ENCODE measurements at regions not wholly inside any gene's neighbourhood (a gene's known extent, or its start where the extent isn't known, plus 50 kb on each side); places are given as distances from the start of the nearest gene placed in this dataset.

DNA sequence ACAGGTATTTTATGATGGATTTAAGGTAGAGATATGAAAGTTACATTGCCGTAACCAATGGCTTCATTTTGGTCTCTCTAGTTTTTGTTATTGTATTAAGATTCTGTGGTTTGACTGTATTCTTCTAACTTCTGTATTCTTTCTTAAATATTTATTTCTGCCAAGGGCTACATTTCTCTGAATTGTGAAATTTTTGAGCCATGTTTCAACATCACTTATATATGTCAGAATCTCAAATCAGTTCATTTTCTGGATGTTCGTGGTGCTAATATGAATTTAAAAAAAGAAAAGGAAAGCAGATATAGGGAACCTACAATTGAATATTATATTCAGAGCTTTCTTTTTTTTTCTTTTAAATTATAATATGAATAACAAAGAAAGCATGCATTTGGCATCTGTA, 142.7 kb downstream of the ANXA1 start:
- Histone ChIP-seq H2BK15ac (ENCODE audit: low read depth, low read length) (no peak overlapping the region), H3K27me3 (ENCODE audit: control insufficient read depth, insufficient read depth, low read length) (no peaks in the 10 kb centered on the region), H3K4me3 (ENCODE audit: insufficient read depth, low read depth, low read length) (no peak overlapping the region), H4K91ac (ENCODE audit: insufficient read depth, low read depth, low read length) (no peak overlapping the region), H4K20me1 (ENCODE audit: insufficient read depth, low read length) (no peaks in the 10 kb centered on the region), H3K4me1 (ENCODE audit: control insufficient read depth, insufficient read depth, low read length) (no peaks in the 10 kb centered on the region), H3K56ac (ENCODE audit: extremely low read depth, insufficient read depth, low read length) (no peak overlapping the region), H3K36me3 (ENCODE audit: control insufficient read depth, insufficient read depth, low read length) (no peaks in the 10 kb centered on the region), H3K14ac (replicated peaks; ENCODE audit: low read depth, low read length) (no peak overlapping the region), H3K23ac (ENCODE audit: low read depth, low read length) (no peak overlapping the region), H2AK5ac (ENCODE audit: low read depth, low read length) (no peak overlapping the region), H2AK9ac (replicated peaks; ENCODE audit: low read depth, low read length, poor library complexity) (no peak overlapping the region), H3K27ac (ENCODE audit: insufficient read depth, low read length) (no peak overlapping the region), H2BK20ac (ENCODE audit: low read depth, low read length) (no peak overlapping the region), H3K79me1 (ENCODE audit: low read depth in 1 of 2, low read length in 2 of 2) (no peaks in the 10 kb centered on the region), H3K9me3 (ENCODE audit: control insufficient read depth, insufficient read depth, low read length) (no peaks in the 10 kb centered on the region), H3K4me2 (ENCODE audit: low read depth, low read length) (no peak overlapping the region), H2BK5ac (ENCODE audit: low read depth, low read length, poor library complexity, severe bottlenecking) (no peak overlapping the region), H3K4ac (ENCODE audit: low read depth, low read length) (no peak overlapping the region), H4K5ac (ENCODE audit: low read depth, low read length) (no peak overlapping the region), H3K9ac (ENCODE audit: low read depth, low read length) (no peak overlapping the region), H4K8ac (ENCODE audit: low read depth in 2 of 2, low read length in 2 of 2) (no peak overlapping the region), H2AFZ (replicated peaks; ENCODE audit: low read length, poor library complexity) (no peak overlapping the region), H2BK120ac (ENCODE audit: low read depth, low read length) (no peak overlapping the region), H3K9me1 (ENCODE audit: insufficient read depth, low read length) (no peaks in the 10 kb centered on the region), H3K18ac (ENCODE audit: low read depth, low read length) (no peak overlapping the region)
- intact Hi-C loops (cut with micrococcal nuclease) (no loop called here), dilution Hi-C loops (cut with HindIII; ENCODE audit: low sequenced_read_pairs, unreplicated experiment) (no loop called here), in situ Hi-C loops (cut with MboI; ENCODE audit: low sequenced_read_pairs) (no loop called here)
- no TSS peak for BruUV-seq (replicated peaks)
- TF ChIP-seq, protein P1, sequence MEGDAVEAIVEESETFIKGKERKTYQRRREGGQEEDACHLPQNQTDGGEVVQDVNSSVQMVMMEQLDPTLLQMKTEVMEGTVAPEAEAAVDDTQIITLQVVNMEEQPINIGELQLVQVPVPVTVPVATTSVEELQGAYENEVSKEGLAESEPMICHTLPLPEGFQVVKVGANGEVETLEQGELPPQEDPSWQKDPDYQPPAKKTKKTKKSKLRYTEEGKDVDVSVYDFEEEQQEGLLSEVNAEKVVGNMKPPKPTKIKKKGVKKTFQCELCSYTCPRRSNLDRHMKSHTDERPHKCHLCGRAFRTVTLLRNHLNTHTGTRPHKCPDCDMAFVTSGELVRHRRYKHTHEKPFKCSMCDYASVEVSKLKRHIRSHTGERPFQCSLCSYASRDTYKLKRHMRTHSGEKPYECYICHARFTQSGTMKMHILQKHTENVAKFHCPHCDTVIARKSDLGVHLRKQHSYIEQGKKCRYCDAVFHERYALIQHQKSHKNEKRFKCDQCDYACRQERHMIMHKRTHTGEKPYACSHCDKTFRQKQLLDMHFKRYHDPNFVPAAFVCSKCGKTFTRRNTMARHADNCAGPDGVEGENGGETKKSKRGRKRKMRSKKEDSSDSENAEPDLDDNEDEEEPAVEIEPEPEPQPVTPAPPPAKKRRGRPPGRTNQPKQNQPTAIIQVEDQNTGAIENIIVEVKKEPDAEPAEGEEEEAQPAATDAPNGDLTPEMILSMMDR (conservative IDR thresholded peaks at IDR 0.05; ENCODE audit: low read depth, low read length), result no peak
- no peak for TF ChIP-seq CHD1 (IDR thresholded peaks at IDR 0.05; ENCODE audit: low read depth, low read length)
- TF ChIP-seq POLR2A (IDR thresholded peaks at IDR 0.05; ENCODE audit: low read depth, low read length), result no peak
- TF ChIP-seq FOS (IDR thresholded peaks at IDR 0.05; ENCODE audit: low read depth, low read length), result no peak
- TF ChIP-seq, protein P2, sequence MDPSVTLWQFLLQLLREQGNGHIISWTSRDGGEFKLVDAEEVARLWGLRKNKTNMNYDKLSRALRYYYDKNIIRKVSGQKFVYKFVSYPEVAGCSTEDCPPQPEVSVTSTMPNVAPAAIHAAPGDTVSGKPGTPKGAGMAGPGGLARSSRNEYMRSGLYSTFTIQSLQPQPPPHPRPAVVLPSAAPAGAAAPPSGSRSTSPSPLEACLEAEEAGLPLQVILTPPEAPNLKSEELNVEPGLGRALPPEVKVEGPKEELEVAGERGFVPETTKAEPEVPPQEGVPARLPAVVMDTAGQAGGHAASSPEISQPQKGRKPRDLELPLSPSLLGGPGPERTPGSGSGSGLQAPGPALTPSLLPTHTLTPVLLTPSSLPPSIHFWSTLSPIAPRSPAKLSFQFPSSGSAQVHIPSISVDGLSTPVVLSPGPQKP (IDR thresholded peaks at IDR 0.05; ENCODE audit: borderline replicate concordance, low read depth, low read length), result no peak
- TF ChIP-seq SMC3 (IDR thresholded peaks at IDR 0.05; ENCODE audit: low read depth, low read length), result no peak
- TF ChIP-seq MXI1 (IDR thresholded peaks at IDR 0.05; ENCODE audit: borderline replicate concordance, low read depth, low read length), result no peak
- no peak for TF ChIP-seq NFE2L2 (IDR thresholded peaks at IDR 0.05; ENCODE audit: low read depth, low read length)
- no peak for TF ChIP-seq CEBPB (IDR thresholded peaks at IDR 0.05; ENCODE audit: low read depth, low read length)
- no peak for TF ChIP-seq MAZ (IDR thresholded peaks at IDR 0.05; ENCODE audit: borderline replicate concordance, low read depth, low read length)
- ATAC-seq (ENCODE audit: low read depth) (no peak), DNase-seq (no peak)
- POLR2A ChIA-PET (ENCODE audit: unreplicated experiment), result no interaction called here
- no CpG with 5 or more reads among the region's 2 CpGs for WGBS, 2 experiments (ENCODE audit: extremely low coverage in 2 of 2, insufficient read length in 1 of 2)
- CTCF ChIA-PET, result interaction anchor here (0.6 kb wide), 1 partner anchor 94 kb away, joined by 3 read pairs; no protein-coding TSS in a partner anchor

Data from IMR-90 (cell line).